ENCODE measurements at regions not wholly inside any gene's neighbourhood (a gene's known extent, or its start where the extent isn't known, plus 50 kb on each side); places are given as distances from the start of the nearest gene placed in this dataset.

DNA sequence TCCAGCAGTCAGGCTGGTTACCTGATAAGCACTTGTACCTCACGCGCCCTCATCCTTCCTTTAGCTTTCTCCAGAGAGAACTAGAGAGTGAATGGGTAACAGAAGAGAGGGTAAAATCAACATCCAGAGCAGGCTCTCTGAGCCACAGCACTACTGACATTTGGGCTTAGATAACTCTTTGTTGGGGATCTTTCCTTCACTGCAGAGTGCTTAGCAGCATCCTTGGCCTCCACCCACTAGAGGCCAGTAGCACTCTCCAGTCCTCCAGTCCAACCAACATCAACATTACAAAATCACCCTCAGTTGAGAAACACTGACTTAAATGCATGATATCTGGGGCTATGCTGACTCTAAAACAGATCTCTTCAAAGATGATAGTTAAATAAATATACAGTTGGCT is 220.7 kb downstream of the TACR3 start:
- Histone ChIP-seq H3K27ac (ENCODE audit: low read length in 2 of 2) (no peak overlapping the region), H2AFZ (ENCODE audit: insufficient read depth, low read depth, low read length, poor library complexity, severe bottlenecking) (no peak overlapping the region), H3K9ac (ENCODE audit: low read length) (no peak overlapping the region), H3K4me1 (ENCODE audit: control insufficient read depth in 2 of 2, insufficient read depth in 2 of 2, low read length in 2 of 2) (no peaks in the 10 kb centered on the region), H3K79me2 (ENCODE audit: control insufficient read depth, insufficient read depth, low read length) (no peaks in the 10 kb centered on the region), H3K9me3 (ENCODE audit: control extremely low read depth in 1 of 3, control insufficient read depth in 2 of 3, insufficient read depth in 1 of 3, low read length in 2 of 3) (peaks cover 0 to 9% (median 0%) of the 10 kb centered on the region in 3 donors), H3K36me3 (replicated peaks in 1 of 2; ENCODE audit: control extremely low read depth in 1 of 2, control insufficient read depth in 1 of 2, extremely low read depth in 1 of 2, insufficient read depth in 2 of 2, low read length in 1 of 2) (no peaks in the 10 kb centered on the region), H3K4me2 (replicated peaks; ENCODE audit: low read depth, low read length, poor library complexity, severe bottlenecking) (no peak overlapping the region), H3K27me3 (replicated peaks in 1 of 4; ENCODE audit: control extremely low read depth in 1 of 4, control insufficient read depth in 3 of 4, insufficient read depth in 4 of 4, low read length in 3 of 4) (no peaks in the 10 kb centered on the region), H4K20me1 (ENCODE audit: control insufficient read depth, insufficient read depth, low read length, poor library complexity, severe bottlenecking) (no peaks in the 10 kb centered on the region), H3K4me3 (ENCODE audit: control extremely low read depth in 1 of 5, extremely low read depth in 1 of 5, insufficient read depth in 1 of 5, low read depth in 2 of 5, low read length in 4 of 5) (no peak overlapping the region)
- ATAC-seq (ENCODE audit: low read depth) (no peak), DNase-seq (no peak)
- no peak for TF ChIP-seq EZH2 (IDR thresholded peaks at IDR 0.05; ENCODE audit: borderline replicate concordance, insufficient read depth, low read depth, low read length, poor library complexity, severe bottlenecking)
- TF ChIP-seq, protein P1, sequence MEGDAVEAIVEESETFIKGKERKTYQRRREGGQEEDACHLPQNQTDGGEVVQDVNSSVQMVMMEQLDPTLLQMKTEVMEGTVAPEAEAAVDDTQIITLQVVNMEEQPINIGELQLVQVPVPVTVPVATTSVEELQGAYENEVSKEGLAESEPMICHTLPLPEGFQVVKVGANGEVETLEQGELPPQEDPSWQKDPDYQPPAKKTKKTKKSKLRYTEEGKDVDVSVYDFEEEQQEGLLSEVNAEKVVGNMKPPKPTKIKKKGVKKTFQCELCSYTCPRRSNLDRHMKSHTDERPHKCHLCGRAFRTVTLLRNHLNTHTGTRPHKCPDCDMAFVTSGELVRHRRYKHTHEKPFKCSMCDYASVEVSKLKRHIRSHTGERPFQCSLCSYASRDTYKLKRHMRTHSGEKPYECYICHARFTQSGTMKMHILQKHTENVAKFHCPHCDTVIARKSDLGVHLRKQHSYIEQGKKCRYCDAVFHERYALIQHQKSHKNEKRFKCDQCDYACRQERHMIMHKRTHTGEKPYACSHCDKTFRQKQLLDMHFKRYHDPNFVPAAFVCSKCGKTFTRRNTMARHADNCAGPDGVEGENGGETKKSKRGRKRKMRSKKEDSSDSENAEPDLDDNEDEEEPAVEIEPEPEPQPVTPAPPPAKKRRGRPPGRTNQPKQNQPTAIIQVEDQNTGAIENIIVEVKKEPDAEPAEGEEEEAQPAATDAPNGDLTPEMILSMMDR (IDR thresholded peaks at IDR 0.05), result no peak
- H3K27ac Mint-ChIP-seq, result no peak overlapping the region
- intact Hi-C loops (cut with micrococcal nuclease), result no loop called here
- ChIA-PET POLR2A (no interaction called here), CTCF (no interaction called here)
- H3K4me1 Mint-ChIP-seq, result no peaks in the 10 kb centered on the region
- H3K4me3 Mint-ChIP-seq, result no peak overlapping the region
- no peaks in the 10 kb centered on the region for H3K9me3 Mint-ChIP-seq (ENCODE audit: insufficient read depth)
- H3K27me3 Mint-ChIP-seq, result no peaks in the 10 kb centered on the region
- WGBS (ENCODE audit: insufficient coverage), result 100% methylated on average over 1 of the region's 2 CpGs

GRCh38 chr4:103498161-103499070 is 221.4 kb downstream of the TACR3 start:
- H2AFZ ChIP-seq (ENCODE audit: insufficient read depth, low read depth, low read length, poor library complexity, severe bottlenecking), result no peak overlapping the region
- H3K4me1 ChIP-seq (ENCODE audit: control insufficient read depth in 2 of 2, insufficient read depth in 2 of 2, low read length in 2 of 2), result no peaks in the 10 kb centered on the region
- Mint-ChIP-seq H3K27ac (no peak overlapping the region), H3K4me1 (no peaks in the 10 kb centered on the region), H3K4me3 (no peak overlapping the region), H3K27me3 (no peaks in the 10 kb centered on the region), H3K9me3 (ENCODE audit: insufficient read depth) (no peaks in the 10 kb centered on the region)
- no peaks in the 10 kb centered on the region for H3K36me3 ChIP-seq (replicated peaks in 1 of 2; ENCODE audit: control extremely low read depth in 1 of 2, control insufficient read depth in 1 of 2, extremely low read depth in 1 of 2, insufficient read depth in 2 of 2, low read length in 1 of 2)
- CTCF ChIA-PET, result interaction anchor here (0.6 kb wide), 1 partner anchor 17 kb away, joined by 3 read pairs; no protein-coding TSS in a partner anchor
- POLR2A ChIA-PET, result no interaction called here
- 60% methylated on average over 4 of the region's 8 CpGs for WGBS (ENCODE audit: insufficient coverage)
- H3K79me2 ChIP-seq (ENCODE audit: control insufficient read depth, insufficient read depth, low read length), result no peaks in the 10 kb centered on the region
- no peak overlapping the region for H3K9ac ChIP-seq (ENCODE audit: low read length)
- no peaks in the 10 kb centered on the region for H4K20me1 ChIP-seq (ENCODE audit: control insufficient read depth, insufficient read depth, low read length, poor library complexity, severe bottlenecking)
- H3K27me3 ChIP-seq (replicated peaks in 1 of 4; ENCODE audit: control extremely low read depth in 1 of 4, control insufficient read depth in 3 of 4, insufficient read depth in 4 of 4, low read length in 3 of 4), result no peaks in the 10 kb centered on the region
- no peak for ATAC-seq (ENCODE audit: low read depth)
- peaks cover 0 to 9% (median 0%) of the 10 kb centered on the region in 3 donors for H3K9me3 ChIP-seq (ENCODE audit: control extremely low read depth in 1 of 3, control insufficient read depth in 2 of 3, insufficient read depth in 1 of 3, low read length in 2 of 3)
- no peak overlapping the region for H3K4me2 ChIP-seq (replicated peaks; ENCODE audit: low read depth, low read length, poor library complexity, severe bottlenecking)
- intact Hi-C loops (cut with micrococcal nuclease), result no loop called here
- H3K27ac ChIP-seq (ENCODE audit: low read length in 2 of 2), result no peak overlapping the region
- TF ChIP-seq EZH2 (IDR thresholded peaks at IDR 0.05; ENCODE audit: borderline replicate concordance, insufficient read depth, low read depth, low read length, poor library complexity, severe bottlenecking), result no peak
- TF ChIP-seq, protein P1 (IDR thresholded peaks at IDR 0.05), result no peak
- H3K4me3 ChIP-seq (ENCODE audit: control extremely low read depth in 1 of 5, extremely low read depth in 1 of 5, insufficient read depth in 1 of 5, low read depth in 2 of 5, low read length in 4 of 5), result no peak overlapping the region
- no peak for DNase-seq

Data from B cell (primary cell).